Keratinocyte (primary cell): ENCODE measurements at regions not wholly inside any gene's neighbourhood (a gene's known extent, or its start where the extent isn't known, plus 50 kb on each side); places are given as distances from the start of the nearest gene placed in this dataset.

Source experiments
- EZH2 ChIP-seq: IDR thresholded peaks from one replicate; pipeline ENCODE4 v1.6.1; 2012; ENCODE audit warnings: inconsistent platforms, mild to moderate bottlenecking, low read length, moderate library complexity
- TF ChIP-seq, protein P1 (sequence below), 3 experiments: IDR thresholded peaks in 1 of 3; conservative IDR thresholded peaks in 1 of 3; optimal IDR thresholded peaks in 1 of 3; 2 replicates in 2 of 3; 3 replicates in 1 of 3; pipeline versions ENCODE3 to v1.5.1; 2011; ENCODE audit warnings: low read length in 3 of 3, mild to moderate bottlenecking in 3 of 3, moderate library complexity in 2 of 3, control low read depth in 1 of 3, inconsistent platforms in 1 of 3; ENCODE audit not compliant: insufficient read depth in 2 of 3; ENCODE audit errors: extremely low read depth in 1 of 3

DNA sequence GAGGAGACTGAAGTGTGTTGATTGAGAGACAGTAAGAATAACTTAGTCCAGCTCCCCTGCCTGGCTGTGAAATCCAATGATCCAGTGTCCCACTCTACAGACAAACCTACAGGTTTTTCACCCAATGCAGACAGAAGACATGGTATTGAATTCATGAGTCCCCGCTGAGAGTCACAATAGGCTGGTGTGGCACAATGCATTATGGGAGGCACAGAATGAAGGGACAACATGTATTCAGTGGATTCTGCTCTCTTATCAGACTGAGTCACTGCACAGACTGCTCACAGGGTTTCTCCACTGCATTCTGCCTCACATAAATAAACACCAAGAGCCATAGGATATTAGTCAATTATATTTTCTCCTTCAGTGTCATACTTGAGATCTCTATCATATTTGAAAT is 55.2 kb upstream of the TOP3B start:
- TF ChIP-seq, protein P1, sequence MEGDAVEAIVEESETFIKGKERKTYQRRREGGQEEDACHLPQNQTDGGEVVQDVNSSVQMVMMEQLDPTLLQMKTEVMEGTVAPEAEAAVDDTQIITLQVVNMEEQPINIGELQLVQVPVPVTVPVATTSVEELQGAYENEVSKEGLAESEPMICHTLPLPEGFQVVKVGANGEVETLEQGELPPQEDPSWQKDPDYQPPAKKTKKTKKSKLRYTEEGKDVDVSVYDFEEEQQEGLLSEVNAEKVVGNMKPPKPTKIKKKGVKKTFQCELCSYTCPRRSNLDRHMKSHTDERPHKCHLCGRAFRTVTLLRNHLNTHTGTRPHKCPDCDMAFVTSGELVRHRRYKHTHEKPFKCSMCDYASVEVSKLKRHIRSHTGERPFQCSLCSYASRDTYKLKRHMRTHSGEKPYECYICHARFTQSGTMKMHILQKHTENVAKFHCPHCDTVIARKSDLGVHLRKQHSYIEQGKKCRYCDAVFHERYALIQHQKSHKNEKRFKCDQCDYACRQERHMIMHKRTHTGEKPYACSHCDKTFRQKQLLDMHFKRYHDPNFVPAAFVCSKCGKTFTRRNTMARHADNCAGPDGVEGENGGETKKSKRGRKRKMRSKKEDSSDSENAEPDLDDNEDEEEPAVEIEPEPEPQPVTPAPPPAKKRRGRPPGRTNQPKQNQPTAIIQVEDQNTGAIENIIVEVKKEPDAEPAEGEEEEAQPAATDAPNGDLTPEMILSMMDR (optimal IDR thresholded peaks at IDR 0.05 in 1 of 3, IDR thresholded peaks at IDR 0.05 in 1 of 3, conservative IDR thresholded peaks at IDR 0.05 in 1 of 3; ENCODE audit: extremely low read depth in 1 of 3, insufficient read depth in 2 of 3, low read length in 3 of 3), result no peak
- no peak for TF ChIP-seq EZH2
